Stimulated activated effector memory CD8-positive, alpha-beta T cell treated with anti-CD3 and anti-CD28 coated beads, Interleukin-12 subunit alpha, Interleukin-12 subunit beta, amount 100 ng/mL, for 72 hours (primary cell): ENCODE measurements at regions not wholly inside any gene's neighbourhood (a gene's known extent, or its start where the extent isn't known, plus 50 kb on each side); places are given as distances from the start of the nearest gene placed in this dataset.

Experiments
- ATAC-seq: fragments of 150-1000 bp; cut with Tn5 transposase; 2 replicates; pipeline ENCODE4 v1.10.0; 2021
- DNase-seq, 2 donors: peaks; one replicate each; pipeline ENCODE4 v3.0.0; 2021 to 2022; ENCODE audit warnings: low spot score in 2 of 2
- H3K27ac Mint-ChIP-seq: one replicate; pipeline ENCODE4 v1.8.0; 2022; ENCODE audit warnings: mild to moderate bottlenecking, mixed read lengths
- H3K36me3 Mint-ChIP-seq: one replicate; pipeline ENCODE4 v1.8.0; 2022; ENCODE audit warnings: mild to moderate bottlenecking, mixed read lengths
- H3K4me1 Mint-ChIP-seq: one replicate; pipeline ENCODE4 v1.8.0; 2022; ENCODE audit warnings: mixed read lengths
- H3K4me3 Mint-ChIP-seq: one replicate; pipeline ENCODE4 v1.8.0; 2022; ENCODE audit warnings: mild to moderate bottlenecking, mixed read lengths
- H3K9me3 Mint-ChIP-seq: one replicate; pipeline ENCODE4 v1.8.0; 2022; ENCODE audit warnings: mixed read lengths

DNA sequence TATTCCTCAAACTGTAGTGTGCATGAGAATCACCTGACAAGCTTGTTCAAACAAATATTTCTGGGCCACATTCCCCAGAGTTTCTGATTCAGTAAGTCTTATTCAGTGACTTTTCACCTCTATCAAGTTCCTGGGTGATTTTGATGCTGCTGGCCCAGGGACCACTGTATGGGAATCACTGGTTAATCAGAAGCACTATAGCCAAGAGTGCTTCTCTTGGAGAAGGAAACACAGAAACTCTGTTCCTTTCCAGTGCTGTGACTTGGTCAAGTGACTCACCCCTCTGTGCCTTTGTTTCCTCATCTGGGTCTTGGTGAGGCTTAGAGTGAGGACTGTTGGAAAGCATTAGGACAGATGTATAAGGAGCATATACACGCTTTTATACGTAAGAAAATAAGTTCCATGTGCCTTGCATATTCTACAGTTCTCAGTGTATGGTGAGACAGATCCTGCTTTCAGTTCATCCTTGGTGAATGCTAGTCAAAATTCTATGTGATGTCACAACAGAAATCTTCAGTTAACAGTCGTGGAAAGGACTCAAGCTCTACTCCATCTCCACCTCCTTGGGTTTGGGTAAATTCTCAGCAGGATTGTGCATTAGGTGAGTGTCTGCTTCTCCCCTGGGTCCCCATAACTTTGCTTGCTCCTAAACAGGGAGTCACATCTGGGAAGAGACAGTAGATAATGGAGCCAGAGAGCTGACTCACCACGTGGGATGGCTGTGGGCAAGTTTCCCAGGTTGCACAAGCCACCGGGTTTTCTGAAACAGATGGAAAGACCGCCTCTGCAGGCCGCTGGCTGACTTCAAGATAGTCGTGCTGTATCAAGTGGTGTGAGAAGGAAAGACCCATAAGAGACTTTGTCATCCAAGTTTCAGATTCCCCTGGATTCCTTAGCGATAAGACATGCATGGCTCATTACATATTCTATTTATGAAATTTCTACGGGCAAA lies 117.0 kb downstream of the NXNL2 start:
- DNase-seq (no peak), ATAC-seq (no peak)
- Mint-ChIP-seq H3K36me3 (no peaks in the 10 kb centered on the region), H3K27ac (no peak overlapping the region), H3K4me1 (no peaks in the 10 kb centered on the region), H3K9me3 (no peaks in the 10 kb centered on the region), H3K4me3 (no peak overlapping the region)

DNA sequence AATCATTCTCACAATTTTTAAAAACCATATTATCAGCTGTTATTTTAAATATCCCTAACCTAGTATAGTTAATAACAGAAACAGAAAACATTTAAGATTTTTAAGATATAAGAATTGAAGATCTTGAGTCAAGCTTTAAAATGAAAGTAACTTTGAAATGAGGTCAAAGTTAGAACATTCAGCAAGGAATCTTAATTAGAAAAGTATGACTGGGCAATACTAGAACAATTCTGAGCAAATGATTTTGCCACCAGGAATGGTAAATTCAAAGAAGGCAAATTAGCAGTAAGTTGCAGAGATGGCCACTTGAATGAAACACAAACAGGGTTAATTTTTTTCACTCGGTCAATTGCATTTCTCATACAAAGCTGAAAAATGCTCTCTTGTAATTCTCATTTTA lies 117.9 kb downstream of the NXNL2 start:
- Mint-ChIP-seq H3K4me1 (no peaks in the 10 kb centered on the region), H3K4me3 (no peak overlapping the region), H3K27ac (no peak overlapping the region), H3K36me3 (no peaks in the 10 kb centered on the region), H3K9me3 (no peaks in the 10 kb centered on the region)
- ATAC-seq = no peak
- no peak for DNase-seq

GRCh38 chr9:88653406-88653805 lies 118.4 kb downstream of the NXNL2 start:
- no peak overlapping the region for H3K4me3 Mint-ChIP-seq
- H3K27ac Mint-ChIP-seq = no peak overlapping the region
- DNase-seq (no peak), ATAC-seq (no peak)
- H3K36me3 Mint-ChIP-seq = no peaks in the 10 kb centered on the region
- H3K4me1 Mint-ChIP-seq = no peaks in the 10 kb centered on the region
- no peaks in the 10 kb centered on the region for H3K9me3 Mint-ChIP-seq

DNA sequence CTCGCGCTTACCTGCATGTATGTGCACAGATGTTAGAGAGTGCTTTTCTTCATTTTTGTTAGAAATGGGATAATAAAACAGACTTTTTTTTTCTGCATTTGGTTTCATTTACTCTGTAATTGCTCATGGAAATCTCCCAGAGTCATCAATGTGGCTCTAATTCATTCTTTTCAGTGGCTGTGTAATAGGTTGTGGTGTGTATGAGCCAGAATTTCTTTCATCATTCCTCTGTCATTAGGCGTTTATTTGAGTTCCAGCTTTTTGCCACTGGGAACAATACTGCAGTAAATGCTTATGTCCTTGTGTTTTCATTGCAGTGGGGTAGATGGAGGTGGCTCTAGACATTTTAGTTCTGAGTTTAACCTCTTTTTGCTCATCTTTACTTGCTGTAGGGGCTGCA lies 118.9 kb downstream of the NXNL2 start:
- no peaks in the 10 kb centered on the region for H3K9me3 Mint-ChIP-seq
- no peak overlapping the region for H3K4me3 Mint-ChIP-seq
- no peak for DNase-seq
- no peaks in the 10 kb centered on the region for H3K4me1 Mint-ChIP-seq
- H3K27ac Mint-ChIP-seq = no peak overlapping the region
- no peaks in the 10 kb centered on the region for H3K36me3 Mint-ChIP-seq
- ATAC-seq = no peak

- H3K36me3 Mint-ChIP-seq = no peaks in the 10 kb centered on the region
- no peaks in the 10 kb centered on the region for H3K9me3 Mint-ChIP-seq
- H3K4me1 Mint-ChIP-seq = no peaks in the 10 kb centered on the region
- H3K4me3 Mint-ChIP-seq = no peak overlapping the region
- no peak overlapping the region for H3K27ac Mint-ChIP-seq
- ATAC-seq = no peak
- DNase-seq = no peak
These were observed 122.9 kb downstream of the NXNL2 start for GRCh38 chr9:88657893-88658292.

GRCh38 chr9:88658311-88658822 lies 123.4 kb downstream of the NXNL2 start:
- Mint-ChIP-seq H3K4me1 (no peaks in the 10 kb centered on the region), H3K36me3 (no peaks in the 10 kb centered on the region), H3K9me3 (no peaks in the 10 kb centered on the region), H3K4me3 (no peak overlapping the region), H3K27ac (no peak overlapping the region)
- ATAC-seq (no peak), DNase-seq (no peak)

DNA sequence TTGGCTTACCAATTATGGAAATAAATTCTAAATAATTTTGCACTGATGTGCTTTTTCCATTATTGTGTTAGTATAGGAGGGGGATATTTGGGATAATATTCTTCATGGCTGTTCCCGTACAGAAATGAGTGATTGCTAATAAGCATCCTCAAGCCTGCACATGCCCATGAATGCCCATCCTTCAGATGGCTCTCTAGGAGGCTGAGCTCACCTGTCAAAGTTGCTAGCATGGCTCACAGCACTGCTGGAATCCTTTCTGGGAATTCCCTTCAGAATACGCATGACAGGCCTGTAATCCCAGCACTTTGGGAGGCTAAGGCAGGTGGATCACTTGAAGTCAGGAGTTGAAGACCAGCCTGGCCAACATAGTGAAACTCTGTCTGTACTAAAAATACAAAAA lies 124.1 kb downstream of the NXNL2 start:
- Mint-ChIP-seq H3K27ac (no peak overlapping the region), H3K9me3 (no peaks in the 10 kb centered on the region), H3K36me3 (no peaks in the 10 kb centered on the region), H3K4me1 (no peaks in the 10 kb centered on the region), H3K4me3 (no peak overlapping the region)
- DNase-seq (no peak), ATAC-seq (no peak)

DNA sequence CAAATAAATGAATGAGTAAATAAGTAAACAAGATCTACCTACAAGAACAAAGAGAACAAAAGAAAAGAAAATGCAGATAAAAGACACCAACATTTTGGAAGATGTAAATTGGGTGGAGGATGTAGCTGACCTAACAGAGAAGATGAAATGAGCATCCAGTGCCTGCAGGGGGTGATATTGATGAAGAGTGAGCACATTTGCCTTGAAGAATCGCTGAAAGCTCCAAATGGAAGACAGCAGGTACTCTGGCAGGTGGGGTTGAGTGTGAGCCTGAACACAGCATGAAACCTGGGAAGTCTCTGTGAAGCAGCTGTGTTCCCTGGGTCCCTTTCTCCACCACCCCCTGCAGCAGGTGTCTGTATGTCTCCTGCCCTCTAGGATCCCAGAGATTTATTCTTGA lies 125.6 kb downstream of the NXNL2 start:
- Mint-ChIP-seq H3K4me1 (no peaks in the 10 kb centered on the region), H3K4me3 (no peak overlapping the region), H3K9me3 (no peaks in the 10 kb centered on the region), H3K36me3 (no peaks in the 10 kb centered on the region), H3K27ac (no peak overlapping the region)
- no peak for ATAC-seq
- no peak for DNase-seq

DNA sequence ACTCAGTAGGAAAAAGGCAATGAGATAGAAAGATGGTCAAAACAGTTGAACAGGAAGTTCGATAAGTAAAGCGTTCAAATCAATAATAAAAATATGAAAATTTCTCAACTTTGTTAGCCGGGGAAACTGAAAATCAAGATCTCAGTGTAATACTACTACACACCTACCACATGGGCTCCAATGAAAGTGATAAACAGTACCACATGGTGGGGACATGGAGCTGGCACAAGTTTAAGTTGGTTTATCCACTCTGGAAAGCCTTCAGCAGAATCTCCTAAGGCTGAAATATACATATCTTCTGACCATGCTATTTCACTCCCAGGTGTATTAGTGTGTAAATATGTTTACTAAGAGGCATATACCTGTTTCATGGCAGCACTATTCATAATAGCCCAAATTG lies 126.8 kb downstream of the NXNL2 start:
- Mint-ChIP-seq H3K36me3 (no peaks in the 10 kb centered on the region), H3K27ac (no peak overlapping the region), H3K4me1 (no peaks in the 10 kb centered on the region), H3K9me3 (no peaks in the 10 kb centered on the region), H3K4me3 (no peak overlapping the region)
- ATAC-seq = no peak
- DNase-seq = no peak

- no peak for DNase-seq
These were observed 128.9 kb downstream of the NXNL2 start for GRCh38 chr9:88663771-88664419.

DNA sequence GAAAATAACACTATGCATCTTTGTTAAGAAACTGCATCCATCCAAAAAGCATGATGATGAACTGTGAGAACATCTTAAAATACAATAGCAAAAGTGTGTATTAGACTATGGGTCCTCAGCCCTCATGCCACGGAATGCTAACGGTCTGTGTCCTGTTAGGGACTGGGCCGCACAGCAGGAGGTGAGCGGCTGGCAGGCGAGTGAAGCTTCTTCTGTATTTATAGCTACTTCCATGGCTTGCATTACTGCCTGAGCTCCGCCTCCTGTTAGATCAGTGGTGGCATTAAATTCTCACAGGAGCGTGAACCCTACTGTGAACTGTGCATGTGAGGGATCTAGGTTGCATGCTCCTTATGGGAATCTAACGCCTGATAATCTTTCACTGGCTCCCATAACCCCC lies 129.8 kb downstream of the NXNL2 start:
- ATAC-seq = no peak
- no peak overlapping the region for H3K27ac Mint-ChIP-seq
- H3K36me3 Mint-ChIP-seq = no peaks in the 10 kb centered on the region
- no peaks in the 10 kb centered on the region for H3K9me3 Mint-ChIP-seq
- no peak for DNase-seq
- no peak overlapping the region for H3K4me3 Mint-ChIP-seq
- no peaks in the 10 kb centered on the region for H3K4me1 Mint-ChIP-seq

More at GRCh38 chr9:88663771-88664419, 128.9 kb downstream of the NXNL2 start:
- H3K27ac Mint-ChIP-seq = no peak overlapping the region
- H3K9me3 Mint-ChIP-seq = no peaks in the 10 kb centered on the region
- H3K4me1 Mint-ChIP-seq = no peaks in the 10 kb centered on the region
- H3K4me3 Mint-ChIP-seq = no peak overlapping the region
- no peak for ATAC-seq
- H3K36me3 Mint-ChIP-seq = no peaks in the 10 kb centered on the region

DNA sequence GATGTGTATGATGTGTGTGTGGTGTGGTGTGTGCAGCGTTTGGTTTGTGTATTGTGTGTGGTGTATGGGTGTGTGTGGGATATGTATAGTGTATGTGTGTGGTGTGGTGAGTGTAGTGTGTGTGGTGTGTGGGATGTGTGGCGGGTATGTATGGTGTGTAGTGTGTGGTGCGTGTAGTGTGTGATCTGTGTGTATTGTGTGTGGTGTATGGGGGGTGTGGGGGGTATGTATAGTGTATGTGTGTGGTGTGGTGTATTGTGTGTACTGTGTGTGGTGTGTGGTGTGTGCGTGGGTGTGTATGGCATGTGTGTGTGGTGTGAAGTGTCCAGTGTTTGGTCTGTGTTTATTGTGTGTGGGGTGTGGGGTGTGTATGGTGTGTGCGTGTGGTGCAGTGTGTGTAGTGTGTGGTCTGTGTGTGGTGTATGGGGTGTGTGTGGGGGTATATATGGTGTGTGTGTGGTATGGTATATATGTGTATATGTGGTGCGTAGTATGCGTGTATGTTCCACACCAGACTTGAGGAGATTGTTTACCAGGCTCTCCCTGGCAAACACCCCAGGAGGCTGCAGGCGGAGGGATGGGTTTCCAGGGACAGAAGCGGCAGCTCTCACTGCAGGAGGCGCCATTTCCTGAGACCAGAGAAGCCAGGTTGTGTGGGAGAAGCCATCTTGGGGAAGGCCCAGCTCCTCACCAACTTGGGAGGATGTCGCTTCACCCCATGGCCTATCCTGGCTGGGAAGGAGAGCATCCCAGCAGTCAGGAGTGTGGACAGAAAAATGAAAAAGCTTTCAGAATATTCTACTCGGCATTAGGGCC lies 138.1 kb downstream of the NXNL2 start:
- H3K36me3 Mint-ChIP-seq = no peaks in the 10 kb centered on the region
- ATAC-seq (peak; percentile 39), DNase-seq (no peak)
- H3K9me3 Mint-ChIP-seq = peaks cover 4% of the 10 kb centered on the region
- H3K4me3 Mint-ChIP-seq = no peak overlapping the region
- H3K27ac Mint-ChIP-seq = no peak overlapping the region
- H3K4me1 Mint-ChIP-seq = peaks cover 6% of the 10 kb centered on the region

DNA sequence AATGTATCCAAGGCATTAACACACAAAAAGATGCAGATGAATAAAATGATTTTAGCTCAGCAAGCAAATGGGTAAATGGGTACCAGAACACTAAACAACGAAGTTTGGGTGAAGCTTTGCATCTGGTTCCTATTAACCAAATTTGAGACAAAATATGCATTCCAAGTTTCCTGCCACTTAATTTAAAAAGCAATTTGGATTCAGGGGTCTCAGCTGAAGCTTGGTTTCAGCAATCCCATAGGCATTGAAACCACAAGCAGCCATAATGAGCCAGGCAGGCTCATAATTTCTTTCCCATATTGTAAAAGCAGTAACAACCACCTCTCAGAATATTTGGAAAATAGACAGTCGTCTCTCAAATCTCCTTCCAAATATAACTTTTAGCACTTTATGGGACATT lies 138.9 kb downstream of the NXNL2 start:
- DNase-seq = no peak

DNA sequence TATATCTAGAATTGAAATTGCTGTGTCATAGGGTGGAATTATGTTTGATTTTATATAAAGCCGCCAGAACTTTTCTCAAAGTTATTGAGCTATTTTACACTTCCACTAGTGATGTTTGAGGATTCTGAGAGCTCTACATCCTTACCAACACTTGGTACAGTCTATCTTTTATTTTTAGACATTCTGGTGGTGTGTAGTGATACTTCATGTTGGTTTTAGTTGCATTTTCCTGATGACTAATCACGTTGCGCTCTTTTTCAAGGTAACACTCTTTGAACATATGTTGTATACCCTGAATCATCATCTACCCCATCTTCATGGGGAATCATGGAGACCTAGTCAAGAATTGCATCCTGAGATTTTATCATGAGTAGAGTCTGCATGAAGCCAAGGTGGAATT lies 141.7 kb downstream of the NXNL2 start:
- H3K4me3 Mint-ChIP-seq = no peak overlapping the region
- DNase-seq = no peak
- H3K4me1 Mint-ChIP-seq = peaks cover 6% of the 10 kb centered on the region
- peaks cover 4% of the 10 kb centered on the region for H3K9me3 Mint-ChIP-seq
- H3K27ac Mint-ChIP-seq = no peak overlapping the region
- ATAC-seq = no peak
- no peaks in the 10 kb centered on the region for H3K36me3 Mint-ChIP-seq

More for the DNA sequence above, 138.9 kb downstream of the NXNL2 start:
- no peak overlapping the region for H3K4me3 Mint-ChIP-seq
- no peaks in the 10 kb centered on the region for H3K36me3 Mint-ChIP-seq
- no peak overlapping the region for H3K27ac Mint-ChIP-seq
- H3K9me3 Mint-ChIP-seq = peaks cover 4% of the 10 kb centered on the region
- ATAC-seq = no peak
- H3K4me1 Mint-ChIP-seq = peaks cover 6% of the 10 kb centered on the region

DNA sequence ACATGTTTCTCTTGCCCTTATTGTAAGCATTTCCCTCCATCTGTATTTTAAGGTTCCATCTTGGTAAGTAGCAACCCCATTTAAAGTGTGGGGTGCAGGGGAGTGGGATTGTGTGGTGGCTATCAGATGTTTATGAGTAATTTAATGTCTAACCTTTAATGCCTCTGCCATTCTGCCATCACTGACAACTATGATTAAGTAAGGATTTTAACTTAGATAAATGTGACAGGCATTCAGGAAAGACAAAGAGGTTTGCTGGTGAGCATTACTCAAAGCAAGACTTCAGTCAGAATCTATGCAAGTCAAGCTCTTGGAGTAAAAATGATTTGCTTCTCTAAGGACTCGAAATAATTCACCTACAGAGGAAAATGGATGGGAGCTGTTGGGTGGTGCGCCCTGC lies 143.0 kb downstream of the NXNL2 start:
- DNase-seq (no peak), ATAC-seq (no peak)
- H3K36me3 Mint-ChIP-seq = no peaks in the 10 kb centered on the region
- H3K27ac Mint-ChIP-seq = no peak overlapping the region
- H3K4me3 Mint-ChIP-seq = no peak overlapping the region
- peaks cover 4% of the 10 kb centered on the region for H3K9me3 Mint-ChIP-seq
- H3K4me1 Mint-ChIP-seq = peaks cover 6% of the 10 kb centered on the region
